GM21423 (cell line): ENCODE measurements at regions not wholly inside any gene's neighbourhood (a gene's known extent, or its start where the extent isn't known, plus 50 kb on each side); places are given as distances from the start of the nearest gene placed in this dataset.

Experiments used
- ATAC-seq: cut with Tn5 transposase; IDR thresholded peaks from one replicate; pipeline ENCODE4 v1.9.1; 2021; ENCODE audit warnings: mild to moderate bottlenecking, moderate library complexity; ENCODE audit not compliant: unreplicated experiment

- no peak for ATAC-seq
Observed at GRCh38 chr13:59568306-59568705, 595.4 kb downstream of the DIAPH3 start.

GRCh38 chr13:59570204-59570603, 593.5 kb downstream of the DIAPH3 start:
- no peak for ATAC-seq

- ATAC-seq, result no peak
Observed at GRCh38 chr13:59584101-59584500, 579.6 kb downstream of the DIAPH3 start.

DNA sequence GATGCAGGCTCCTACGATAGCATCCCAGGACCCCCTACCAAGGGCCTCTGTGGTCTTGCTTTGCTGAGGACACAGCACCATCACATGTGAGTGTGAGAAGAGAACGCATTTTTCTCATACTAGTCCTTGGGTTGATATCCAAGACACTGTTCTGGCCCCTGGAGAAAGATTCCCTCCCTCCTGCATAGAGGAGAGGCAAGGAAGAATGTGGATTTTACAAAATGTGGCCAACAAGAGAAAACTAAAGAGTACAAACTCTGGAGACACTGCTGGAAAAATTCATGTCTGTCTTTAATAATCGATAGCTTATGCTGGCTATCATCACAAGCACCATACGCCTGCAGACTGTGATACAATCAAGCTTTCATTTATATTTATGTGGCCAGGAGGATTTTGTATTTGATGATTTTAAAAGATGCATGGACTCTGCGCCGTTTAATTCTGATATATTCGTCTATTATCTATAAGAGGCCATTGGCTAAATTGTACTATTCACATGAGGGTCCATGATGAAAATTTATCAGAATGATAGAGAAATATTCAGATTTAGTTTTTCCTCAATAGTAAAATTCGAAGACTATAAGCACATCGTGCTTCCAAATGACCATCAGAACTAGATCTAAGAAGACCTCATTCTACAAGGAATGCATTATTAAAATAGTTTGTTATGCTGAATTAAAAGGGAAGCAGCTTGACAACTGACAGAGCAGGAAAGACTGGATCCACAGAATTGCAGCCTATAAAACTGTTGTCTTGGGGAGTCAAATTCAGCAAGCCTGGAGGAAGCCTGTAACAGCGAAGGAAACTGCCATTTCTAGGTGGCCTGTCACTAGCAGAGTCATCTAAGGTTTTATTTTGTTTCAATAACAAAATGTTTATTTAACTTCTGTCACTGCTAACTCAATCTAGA, 578.7 kb downstream of the DIAPH3 start:
- no peak for ATAC-seq

DNA sequence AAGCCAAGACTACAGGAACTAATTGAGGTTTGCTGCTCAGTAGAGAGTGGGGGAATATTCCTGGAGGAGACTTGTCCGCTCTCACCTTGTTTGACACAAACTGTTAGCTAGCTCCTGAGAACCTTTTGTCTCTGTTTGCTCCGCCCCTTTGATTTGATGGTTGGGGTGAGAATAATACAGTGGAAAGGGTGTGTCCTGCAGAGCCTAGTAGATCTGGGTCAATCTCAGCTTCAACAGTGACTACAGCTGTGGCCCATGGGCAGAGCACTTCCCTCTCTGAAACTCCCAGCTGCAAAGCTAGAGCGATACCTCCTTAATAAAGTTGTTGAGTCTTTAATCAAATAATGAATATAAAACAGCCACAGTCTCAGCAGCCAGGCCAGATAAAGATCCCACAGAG, 576.7 kb downstream of the DIAPH3 start:
- no peak for ATAC-seq

GRCh38 chr13:59587971-59588716, 575.6 kb downstream of the DIAPH3 start:
- no peak for ATAC-seq

- ATAC-seq, result no peak
Observed at GRCh38 chr13:59588717-59589067, 575.0 kb downstream of the DIAPH3 start.

GRCh38 chr13:59601993-59602392, 561.7 kb downstream of the DIAPH3 start:
- no peak for ATAC-seq

GRCh38 chr13:59603646-59604045, 560.1 kb downstream of the DIAPH3 start:
- no peak for ATAC-seq

- no peak for ATAC-seq
Observed at GRCh38 chr13:59607172-59607571, 556.6 kb downstream of the DIAPH3 start.

DNA sequence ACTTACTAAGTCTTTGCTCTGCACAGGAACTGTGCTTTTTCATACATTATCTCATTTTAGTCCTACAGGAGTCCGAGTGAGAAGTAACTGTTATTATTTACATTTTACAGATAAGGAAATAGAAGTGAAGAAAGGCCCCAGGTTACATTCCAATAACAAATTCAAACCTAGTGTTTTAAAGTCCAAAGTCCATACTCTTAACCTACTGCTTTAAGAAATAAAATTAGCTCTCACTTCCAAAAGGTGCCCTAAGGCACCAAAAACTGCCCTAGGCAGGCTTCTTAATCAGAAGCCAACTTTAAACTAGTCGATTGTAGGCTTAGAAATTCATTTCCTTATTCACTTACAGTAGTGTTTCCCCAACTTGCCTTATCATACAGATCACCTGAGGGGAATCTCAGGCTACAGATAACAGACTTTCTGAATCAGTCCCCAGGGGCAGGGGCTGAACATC, 555.9 kb downstream of the DIAPH3 start:
- peak; percentile 45 for ATAC-seq

GRCh38 chr13:59609421-59609820, 554.3 kb downstream of the DIAPH3 start:
- ATAC-seq, result no peak
